GM12891 (cell line): ENCODE measurements at regions not wholly inside any gene's neighbourhood (a gene's known extent, or its start where the extent isn't known, plus 50 kb on each side); places are given as distances from the start of the nearest gene placed in this dataset.

Experiments used
- POLR2AphosphoS5 ChIP-seq: IDR thresholded peaks from 2 replicates; pipeline ENCODE4 v1.6.1; 2011; ENCODE audit warnings: low read depth, low read length, control low read depth
- TAF1 ChIP-seq: IDR thresholded peaks from 2 replicates; pipeline ENCODE4 v1.6.1; 2011; ENCODE audit warnings: low read depth, low read length, control low read depth

GRCh38 chr2:158009399-158009798, 92.3 kb upstream of the UPP2 start:
- no peak for TF ChIP-seq POLR2AphosphoS5
- TF ChIP-seq TAF1, result no peak
